SU-DHL-6 (cell line): ENCODE measurements at regions not wholly inside any gene's neighbourhood (a gene's known extent, or its start where the extent isn't known, plus 50 kb on each side); places are given as distances from the start of the nearest gene placed in this dataset.

ENCODE experiments used
- H2AFZ ChIP-seq: fragments of 200-600 bp; sonication (generic); 2 replicates; pipeline ENCODE4 v1.6.1; 2014; ENCODE audit warnings: low read depth, mild to moderate bottlenecking, moderate library complexity, mixed read lengths, antibody characterized with exemption, low read length; ENCODE audit not compliant: severe bottlenecking
- H3F3A ChIP-seq: fragments of 200-600 bp; shearing (Covaris generic); 2 replicates; pipeline ENCODE4 v1.6.0; 2016; ENCODE audit warnings: antibody characterized with exemption, mild to moderate bottlenecking; ENCODE audit not compliant: insufficient read depth
- H3K27ac ChIP-seq: fragments of 200-600 bp; sonication (generic); 2 replicates; pipeline ENCODE4 v1.5.1; 2016; ENCODE audit warnings: low read depth, mild to moderate bottlenecking, low read length, moderate library complexity, mixed read lengths
- H3K27me3 ChIP-seq: fragments of 200-600 bp; sonication (generic), shearing (Covaris generic); 2 replicates; pipeline ENCODE4 v1.6.0; 2014; ENCODE audit warnings: mild to moderate bottlenecking, low read length
- H3K36me3 ChIP-seq: fragments of 200-600 bp; sonication (generic); 2 replicates; pipeline ENCODE4 v1.6.1; 2014; ENCODE audit warnings: mild to moderate bottlenecking, low read length, mixed read lengths
- H3K4me2 ChIP-seq: fragments of 300-600, 200-600 bp; shearing (Covaris generic), sonication (generic); 2 replicates; pipeline ENCODE4 v1.6.0; 2014; ENCODE audit warnings: low read length, low read depth, mild to moderate bottlenecking; ENCODE audit not compliant: poor library complexity, severe bottlenecking
- H3K4me3 ChIP-seq: fragments of 200-600 bp; sonication (generic); 2 replicates; pipeline ENCODE4 v1.5.1; 2014; ENCODE audit warnings: antibody characterized with exemption, low read length, mild to moderate bottlenecking, mixed read lengths; ENCODE audit not compliant: insufficient read depth, poor library complexity, severe bottlenecking
- H3K79me2 ChIP-seq: fragments of 200-600 bp; sonication (generic); 2 replicates; pipeline ENCODE4 v1.6.1; 2014; ENCODE audit warnings: mild to moderate bottlenecking, low read length, moderate library complexity; ENCODE audit not compliant: insufficient read depth
- H3K9ac ChIP-seq: fragments of 200-600 bp; sonication (generic); 2 replicates; pipeline ENCODE4 v1.7.0; 2014; ENCODE audit warnings: mild to moderate bottlenecking, low read length
- H3K9me2 ChIP-seq: fragments of 200-600 bp; sonication (generic); replicated peaks from 2 replicates; pipeline ENCODE4 v1.6.1; 2014; ENCODE audit warnings: low read length; ENCODE audit not compliant: insufficient read depth
- H3K9me3 ChIP-seq: fragments of 200-600 bp; sonication (generic); 2 replicates; pipeline ENCODE4 v1.6.1; 2014; ENCODE audit warnings: low read length, mixed read lengths; ENCODE audit not compliant: insufficient read depth
- H4K20me1 ChIP-seq: fragments of 200-600 bp; sonication (generic); 2 replicates; pipeline ENCODE4 v1.6.1; 2014; ENCODE audit warnings: low read depth, mild to moderate bottlenecking, antibody characterized with exemption, low read length, moderate library complexity, mixed read lengths
- CTCF ChIP-seq: fragments of 200-600 bp; sonication (generic); IDR thresholded peaks from one replicate; pipeline ENCODE4 v1.5.1; 2017; ENCODE audit warnings: antibody characterized with exemption, mild to moderate bottlenecking, low read length, moderate library complexity; ENCODE audit not compliant: insufficient read depth, poor library complexity, severe bottlenecking
- EZH2phosphoT487 ChIP-seq: fragments of 200-600 bp; sonication (generic), shearing (Covaris generic); conservative IDR thresholded peaks from 2 replicates; pipeline ENCODE4 v1.6.1; 2018; ENCODE audit warnings: mild to moderate bottlenecking, antibody characterized with exemption, low read length, moderate library complexity, mixed read lengths

- Histone ChIP-seq H3F3A (no peaks in the 10 kb centered on the region), H3K27me3 (0 out of 2 replicates have a peak, but pooled peaks cover 3% of the 10 kb centered on the region), H4K20me1 (no peaks in the 10 kb centered on the region), H3K9me2 (no peaks in the 10 kb centered on the region), H3K36me3 (no peaks in the 10 kb centered on the region), H3K79me2 (no peaks in the 10 kb centered on the region), H3K4me2 (no peak overlapping the region), H2AFZ (no peak overlapping the region), H3K9me3 (no peaks in the 10 kb centered on the region), H3K4me3 (no peak overlapping the region), H3K9ac (no peak overlapping the region), H3K27ac (no peak overlapping the region)
- no peak for TF ChIP-seq CTCF
- no peak for TF ChIP-seq EZH2phosphoT487
These were observed 133.0 kb upstream of the SLC14A2 start for GRCh38 chr18:45482286-45482685.

GRCh38 chr18:45487581-45487980 lies 127.7 kb upstream of the SLC14A2 start:
- H3K27ac ChIP-seq, result no peak overlapping the region
- H3K9ac ChIP-seq, result no peak overlapping the region
- H3K9me2 ChIP-seq, result no peaks in the 10 kb centered on the region
- no peaks in the 10 kb centered on the region for H3K79me2 ChIP-seq
- H3K4me3 ChIP-seq, result no peak overlapping the region
- no peaks in the 10 kb centered on the region for H3K9me3 ChIP-seq
- no peaks in the 10 kb centered on the region for H4K20me1 ChIP-seq
- no peak overlapping the region for H3K4me2 ChIP-seq
- no peaks in the 10 kb centered on the region for H3K36me3 ChIP-seq
- H2AFZ ChIP-seq, result no peak overlapping the region
- no peaks in the 10 kb centered on the region for H3F3A ChIP-seq
- TF ChIP-seq EZH2phosphoT487 (no peak), CTCF (no peak)
- H3K27me3 ChIP-seq, result 0 out of 2 replicates have a peak, but pooled peaks cover 3% of the 10 kb centered on the region

DNA sequence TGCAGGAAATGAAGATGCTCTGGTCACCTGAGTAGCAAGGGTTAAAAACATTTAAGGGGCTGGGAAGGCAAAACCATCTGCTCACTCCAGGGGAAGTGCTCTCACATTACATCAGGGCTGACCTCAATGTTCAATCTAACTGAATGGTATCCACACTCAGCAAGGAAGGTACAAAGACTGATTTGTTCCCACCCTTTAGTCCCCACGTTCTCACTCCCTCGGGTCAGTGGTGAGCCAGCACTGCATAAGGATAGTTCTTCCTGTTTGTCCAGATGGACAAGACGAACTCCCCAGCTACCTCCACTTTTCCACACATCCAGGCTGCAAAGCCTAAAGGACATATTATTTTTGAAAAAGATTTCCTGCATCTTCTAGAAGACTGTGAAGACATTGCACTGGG lies 126.6 kb upstream of the SLC14A2 start:
- H3F3A ChIP-seq, result no peaks in the 10 kb centered on the region
- H2AFZ ChIP-seq, result no peak overlapping the region
- no peak overlapping the region for H3K4me3 ChIP-seq
- TF ChIP-seq CTCF (no peak), EZH2phosphoT487 (no peak)
- H4K20me1 ChIP-seq, result no peaks in the 10 kb centered on the region
- no peaks in the 10 kb centered on the region for H3K9me3 ChIP-seq
- no peaks in the 10 kb centered on the region for H3K36me3 ChIP-seq
- H3K27me3 ChIP-seq, result 0 out of 2 replicates have a peak, but pooled peaks cover 3% of the 10 kb centered on the region
- H3K27ac ChIP-seq, result no peak overlapping the region
- H3K9me2 ChIP-seq, result no peaks in the 10 kb centered on the region
- no peaks in the 10 kb centered on the region for H3K79me2 ChIP-seq
- H3K9ac ChIP-seq, result no peak overlapping the region
- no peak overlapping the region for H3K4me2 ChIP-seq

DNA sequence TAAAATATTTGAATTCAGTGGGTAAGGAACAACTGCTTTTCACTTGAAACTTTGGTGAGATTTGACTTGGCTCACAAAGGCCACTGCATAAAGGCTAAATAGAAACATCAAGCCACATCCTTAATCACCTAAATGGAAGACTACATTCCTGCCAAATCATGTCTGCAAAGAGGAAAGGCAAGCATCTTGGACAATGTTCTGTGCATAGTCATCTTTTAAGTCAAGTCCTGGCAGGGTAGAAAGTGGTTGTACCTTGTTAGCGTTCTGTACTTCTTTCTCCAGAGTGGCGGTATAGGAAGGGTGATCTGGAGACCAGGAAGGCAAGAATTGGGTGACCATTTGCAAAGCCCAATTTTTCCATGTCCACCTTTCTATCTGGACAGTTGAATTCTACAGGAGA lies 121.4 kb upstream of the SLC14A2 start:
- Histone ChIP-seq H4K20me1 (no peaks in the 10 kb centered on the region), H3K27me3 (no peaks in the 10 kb centered on the region), H3K9me3 (no peaks in the 10 kb centered on the region), H3K36me3 (no peaks in the 10 kb centered on the region), H3K9me2 (no peaks in the 10 kb centered on the region), H3K9ac (no peak overlapping the region), H3F3A (no peaks in the 10 kb centered on the region), H3K4me2 (no peak overlapping the region), H2AFZ (no peak overlapping the region), H3K79me2 (no peaks in the 10 kb centered on the region), H3K27ac (no peak overlapping the region), H3K4me3 (no peak overlapping the region)
- TF ChIP-seq CTCF, result no peak
